Stimulated activated CD8-positive, alpha-beta memory T cell treated with anti-CD3 and anti-CD28 coated beads, Interleukin-4, amount 100 ng/mL, for 4 hours (primary cell): ENCODE measurements at regions not wholly inside any gene's neighbourhood (a gene's known extent, or its start where the extent isn't known, plus 50 kb on each side); places are given as distances from the start of the nearest gene placed in this dataset.
A peak's percentile ranks its signal among the peaks of the same experiment; 100 is the strongest.

Experiments used
- DNase-seq, 2 donors: peaks; one replicate each; pipeline ENCODE4 v3.0.0-alpha.2; 2020; ENCODE audit warnings: low read depth in 2 of 2, low spot score in 1 of 2

- no peak for DNase-seq
Observed at GRCh38 chr7:131159961-131160361, 167.7 kb upstream of the MKLN1 start.

GRCh38 chr7:131161103-131161502 is 166.6 kb upstream of the MKLN1 start:
- no peak for DNase-seq

GRCh38 chr7:131164025-131164925 is 163.4 kb upstream of the MKLN1 start:
- no peak for DNase-seq

- no peak for DNase-seq
Observed at GRCh38 chr7:131166066-131166465, 161.6 kb upstream of the MKLN1 start.

- DNase-seq = no peak
Observed at GRCh38 chr7:131170440-131171271, 157.0 kb upstream of the MKLN1 start.

- DNase-seq = no peak
Observed at GRCh38 chr7:131173145-131173890, 154.4 kb upstream of the MKLN1 start.

GRCh38 chr7:131174391-131174790 is 153.3 kb upstream of the MKLN1 start:
- no peak for DNase-seq

GRCh38 chr7:131174855-131175254 is 152.8 kb upstream of the MKLN1 start:
- DNase-seq = no peak

GRCh38 chr7:131182446-131183058 is 145.1 kb upstream of the MKLN1 start:
- DNase-seq = no peak

- DNase-seq = no peak
Observed at GRCh38 chr7:131183072-131183471, 144.6 kb upstream of the MKLN1 start.

- no peak for DNase-seq
Observed at GRCh38 chr7:131183611-131184119, 144.0 kb upstream of the MKLN1 start.

- no peak for DNase-seq
Observed at GRCh38 chr7:131186816-131187215, 140.9 kb upstream of the MKLN1 start.

- DNase-seq = peak; percentile 17 to 25
Observed at GRCh38 chr7:131188367-131189339, 139.0 kb upstream of the MKLN1 start.

GRCh38 chr7:131189488-131189887 is 138.2 kb upstream of the MKLN1 start:
- no peak for DNase-seq

GRCh38 chr7:131190146-131190545 is 137.5 kb upstream of the MKLN1 start:
- no peak for DNase-seq

GRCh38 chr7:131190581-131190980 is 137.1 kb upstream of the MKLN1 start:
- no peak for DNase-seq

GRCh38 chr7:131194070-131194865 is 133.4 kb upstream of the MKLN1 start:
- no peak for DNase-seq

- DNase-seq = no peak
Observed at GRCh38 chr7:131196803-131197202, 130.9 kb upstream of the MKLN1 start.
